ENCODE measurements at regions not wholly inside any gene's neighbourhood (a gene's known extent, or its start where the extent isn't known, plus 50 kb on each side); places are given as distances from the start of the nearest gene placed in this dataset.
A peak's percentile ranks its signal among the peaks of the same experiment; 100 is the strongest.

DNA sequence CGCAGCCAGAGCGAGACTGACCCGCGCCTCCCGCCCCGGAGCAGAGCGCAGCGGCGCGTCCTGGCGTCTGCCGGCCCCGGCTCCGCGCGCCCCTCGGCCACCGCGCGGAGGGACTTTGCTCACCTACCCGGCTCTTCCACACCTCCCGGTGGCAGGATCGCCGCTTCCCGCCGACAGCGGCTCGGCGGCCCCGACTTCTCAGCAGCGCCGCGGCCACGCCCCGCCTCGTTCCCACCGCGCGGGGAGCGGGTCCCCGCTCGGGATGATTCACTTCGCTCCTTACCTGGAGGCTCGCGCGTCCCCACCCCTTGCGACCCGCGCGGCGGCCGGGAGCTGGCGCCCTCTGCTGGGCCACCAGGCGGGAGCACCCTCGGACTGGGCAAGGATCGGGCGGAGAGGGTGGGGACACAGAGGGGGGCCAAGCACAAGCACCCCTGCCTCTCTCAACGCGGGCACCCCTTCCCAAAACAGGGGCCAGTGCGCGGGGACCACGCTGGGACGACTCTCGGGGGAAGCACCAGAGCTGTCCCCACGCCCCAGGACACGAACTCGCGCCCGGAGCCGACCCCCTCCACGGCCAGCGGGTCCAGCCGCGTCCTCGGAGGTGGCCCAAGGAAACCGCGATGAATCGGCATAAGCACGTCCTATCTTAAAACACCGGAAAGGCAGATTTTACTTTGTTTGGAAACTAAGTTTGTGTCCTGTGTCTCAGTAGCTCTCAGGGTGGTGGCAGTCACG is 101.0 kb upstream of the SVIL start:
- peak overlapping the region; percentile 75 for H3K4me3 ChIP-seq (replicated peaks in 1 of 2; ENCODE audit: low read depth in 2 of 2, low read length in 2 of 2)
- TF ChIP-seq, protein P1, sequence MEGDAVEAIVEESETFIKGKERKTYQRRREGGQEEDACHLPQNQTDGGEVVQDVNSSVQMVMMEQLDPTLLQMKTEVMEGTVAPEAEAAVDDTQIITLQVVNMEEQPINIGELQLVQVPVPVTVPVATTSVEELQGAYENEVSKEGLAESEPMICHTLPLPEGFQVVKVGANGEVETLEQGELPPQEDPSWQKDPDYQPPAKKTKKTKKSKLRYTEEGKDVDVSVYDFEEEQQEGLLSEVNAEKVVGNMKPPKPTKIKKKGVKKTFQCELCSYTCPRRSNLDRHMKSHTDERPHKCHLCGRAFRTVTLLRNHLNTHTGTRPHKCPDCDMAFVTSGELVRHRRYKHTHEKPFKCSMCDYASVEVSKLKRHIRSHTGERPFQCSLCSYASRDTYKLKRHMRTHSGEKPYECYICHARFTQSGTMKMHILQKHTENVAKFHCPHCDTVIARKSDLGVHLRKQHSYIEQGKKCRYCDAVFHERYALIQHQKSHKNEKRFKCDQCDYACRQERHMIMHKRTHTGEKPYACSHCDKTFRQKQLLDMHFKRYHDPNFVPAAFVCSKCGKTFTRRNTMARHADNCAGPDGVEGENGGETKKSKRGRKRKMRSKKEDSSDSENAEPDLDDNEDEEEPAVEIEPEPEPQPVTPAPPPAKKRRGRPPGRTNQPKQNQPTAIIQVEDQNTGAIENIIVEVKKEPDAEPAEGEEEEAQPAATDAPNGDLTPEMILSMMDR (IDR thresholded peaks at IDR 0.05; ENCODE audit: low read depth, low read length): peak; percentile 74
- peak; percentile 73 to 81 for DNase-seq (ENCODE audit: low read depth in 2 of 2)

DNA sequence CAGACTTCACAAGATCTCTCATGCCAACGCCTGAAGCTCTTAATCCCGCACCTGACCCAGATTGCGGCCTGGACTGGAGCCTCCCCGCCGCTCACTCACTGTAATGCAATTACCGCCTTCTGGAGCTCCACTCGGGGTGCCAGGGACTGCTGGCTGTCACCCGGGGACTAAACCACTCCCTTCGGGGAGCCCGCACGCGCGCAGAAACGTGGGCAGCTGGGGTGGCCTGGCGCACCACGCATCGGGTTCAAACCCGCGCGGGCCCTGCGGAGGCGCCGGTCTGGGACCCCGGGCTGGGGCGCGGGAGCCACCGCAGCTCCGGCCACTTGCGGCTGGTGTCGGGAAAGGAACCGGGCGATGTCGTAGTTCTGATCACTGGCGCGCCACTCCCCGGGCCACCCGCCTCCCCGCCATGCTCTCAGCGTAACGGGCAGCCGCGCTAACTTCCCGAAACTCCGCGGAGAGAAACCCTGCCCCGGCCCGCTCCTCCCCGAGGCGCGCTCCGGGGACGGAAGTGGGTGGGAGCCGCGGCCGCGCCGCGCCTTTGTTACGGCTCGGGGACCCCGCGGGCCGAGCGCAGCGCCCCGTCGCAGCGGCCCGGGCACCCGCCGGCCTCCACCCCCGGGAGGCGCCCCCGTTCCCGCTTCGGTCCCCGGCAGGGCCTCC is 100.3 kb upstream of the SVIL start:
- TF ChIP-seq, protein P1 (IDR thresholded peaks at IDR 0.05; ENCODE audit: low read depth, low read length): no peak

DNA sequence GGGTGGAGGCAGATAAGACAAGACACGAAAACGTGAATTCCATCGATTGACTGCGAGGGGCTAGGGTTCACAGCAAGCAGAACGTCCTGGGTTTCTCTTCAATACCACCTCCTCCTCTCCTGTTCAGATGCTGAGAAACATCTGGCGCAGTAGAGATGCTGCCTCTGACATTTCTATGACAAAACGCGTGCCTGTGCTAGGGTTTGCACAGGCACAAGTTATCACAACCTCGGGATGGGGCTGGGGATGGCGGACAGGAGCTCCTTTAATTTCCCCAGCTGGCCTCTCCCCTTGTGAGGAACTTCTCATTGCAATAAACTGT is 99.8 kb upstream of the SVIL start:
- DNase-seq (ENCODE audit: low read depth in 2 of 2): no peak
- TF ChIP-seq, protein P1 (IDR thresholded peaks at IDR 0.05; ENCODE audit: low read depth, low read length): no peak
- H3K4me3 ChIP-seq (replicated peaks in 1 of 2; ENCODE audit: low read depth in 2 of 2, low read length in 2 of 2): peak overlapping the region; percentile 75

More for the DNA sequence above, 100.3 kb upstream of the SVIL start:
- peak overlapping the region; percentile 75 for H3K4me3 ChIP-seq (replicated peaks in 1 of 2; ENCODE audit: low read depth in 2 of 2, low read length in 2 of 2)
- DNase-seq (ENCODE audit: low read depth in 2 of 2): peak; percentile 50 to 53

- no peak for DNase-seq (ENCODE audit: low read depth in 2 of 2)
- TF ChIP-seq, protein P1 (IDR thresholded peaks at IDR 0.05; ENCODE audit: low read depth, low read length): no peak
- no peak overlapping the region for H3K4me3 ChIP-seq (replicated peaks in 1 of 2; ENCODE audit: low read depth in 2 of 2, low read length in 2 of 2)
Measured at GRCh38 chr10:29733323-29733722, 98.6 kb upstream of the SVIL start.

- H3K4me3 ChIP-seq (replicated peaks in 1 of 2; ENCODE audit: low read depth in 2 of 2, low read length in 2 of 2): no peak overlapping the region
- DNase-seq (ENCODE audit: low read depth in 2 of 2): no peak
- TF ChIP-seq, protein P1 (IDR thresholded peaks at IDR 0.05; ENCODE audit: low read depth, low read length): no peak
Measured at GRCh38 chr10:29732918-29733317, 98.1 kb upstream of the SVIL start.

- peak in 1 of 2 donors; percentile 38 for DNase-seq (ENCODE audit: low read depth in 2 of 2)
- no peak overlapping the region for H3K4me3 ChIP-seq (replicated peaks in 1 of 2; ENCODE audit: low read depth in 2 of 2, low read length in 2 of 2)
- TF ChIP-seq, protein P1 (IDR thresholded peaks at IDR 0.05; ENCODE audit: low read depth, low read length): no peak
Measured at GRCh38 chr10:29731760-29732159, 97.0 kb upstream of the SVIL start.

Measured in cardiac fibroblast (primary cell).